Mammary epithelial cell (primary cell): ENCODE measurements at regions not wholly inside any gene's neighbourhood (a gene's known extent, or its start where the extent isn't known, plus 50 kb on each side); places are given as distances from the start of the nearest gene placed in this dataset.

Experiments
- CTCF ChIP-seq, 2 donors: IDR thresholded peaks in 1 of 2; conservative IDR thresholded peaks in 1 of 2; 2 replicates each; pipeline ENCODE4 v1.5.1; 2011 to 2012; ENCODE audit warnings: inconsistent platforms in 2 of 2, low read length in 2 of 2, mild to moderate bottlenecking in 2 of 2, control low read depth in 1 of 2, low read depth in 1 of 2; ENCODE audit not compliant: insufficient read depth in 1 of 2; ENCODE audit errors: extremely low read depth in 1 of 2
- EZH2 ChIP-seq: IDR thresholded peaks from 2 replicates; pipeline ENCODE4 v1.6.1; 2012; ENCODE audit warnings: low read length, inconsistent platforms, borderline replicate concordance

DNA sequence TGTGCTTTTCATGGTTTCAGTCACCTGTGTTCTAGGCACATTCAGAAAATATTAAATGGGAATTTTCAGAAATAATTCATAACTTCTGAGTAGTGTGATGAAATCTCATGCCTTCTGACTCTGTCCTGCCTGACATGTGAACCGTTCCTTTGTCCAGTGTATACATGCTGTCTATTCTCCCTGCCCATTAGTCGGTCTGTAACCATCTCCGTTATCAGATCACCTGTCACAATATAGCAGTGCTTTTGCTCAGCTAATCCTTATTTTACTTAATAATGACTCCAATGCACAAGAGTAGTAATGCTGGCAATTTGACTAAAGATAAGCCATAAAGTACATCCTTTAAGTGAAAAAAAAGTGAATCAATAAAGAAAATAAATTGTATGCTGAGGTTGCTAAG is 597.5 kb downstream of the BRINP3 start:
- TF ChIP-seq CTCF (conservative IDR thresholded peaks at IDR 0.05 in 1 of 2, IDR thresholded peaks at IDR 0.05 in 1 of 2; ENCODE audit: extremely low read depth in 1 of 2, insufficient read depth in 1 of 2, low read depth in 1 of 2, low read length in 2 of 2) = no peak
- TF ChIP-seq EZH2 = no peak
